H9 (cell line): ENCODE measurements at regions not wholly inside any gene's neighbourhood (a gene's known extent, or its start where the extent isn't known, plus 50 kb on each side); places are given as distances from the start of the nearest gene placed in this dataset.

Experiments
- DNase-seq: peaks from one replicate; pipeline ENCODE4 v3.0.0-alpha.2; 2017
- H2AFZ ChIP-seq: one replicate; pipeline ENCODE4 v1.6.1; 2013; ENCODE audit warnings: mild to moderate bottlenecking, low read length, control low read depth, moderate library complexity
- H2AK5ac ChIP-seq: 2 replicates; pipeline ENCODE4 v1.6.1; 2013; ENCODE audit warnings: low read length, control low read depth, mixed read lengths; ENCODE audit not compliant: insufficient read length
- H2BK120ac ChIP-seq: one replicate; pipeline ENCODE4 v1.6.1; 2013; ENCODE audit warnings: low read depth, mild to moderate bottlenecking, low read length, control low read depth, inconsistent platforms; ENCODE audit not compliant: poor library complexity, severe bottlenecking
- H2BK12ac ChIP-seq: 2 replicates; pipeline ENCODE4 v1.6.1; 2013; ENCODE audit warnings: low read length, control low read depth, mixed read lengths, low read depth; ENCODE audit not compliant: insufficient read length
- H2BK15ac ChIP-seq: 2 replicates; pipeline ENCODE4 v1.6.1; 2013; ENCODE audit warnings: low read depth, low read length, control low read depth
- H2BK20ac ChIP-seq: one replicate; pipeline ENCODE4 v1.6.1; 2013; ENCODE audit warnings: low read depth, mild to moderate bottlenecking, low read length, control low read depth, inconsistent platforms; ENCODE audit not compliant: poor library complexity, severe bottlenecking
- H2BK5ac ChIP-seq: 2 replicates; pipeline ENCODE4 v1.6.1; 2013; ENCODE audit warnings: low read length, control low read depth, mixed read lengths; ENCODE audit not compliant: insufficient read length
- H3K14ac ChIP-seq: 2 replicates; pipeline ENCODE4 v1.6.1; 2013; ENCODE audit warnings: low read length, control low read depth; ENCODE audit not compliant: insufficient read depth
- H3K18ac ChIP-seq: 2 replicates; pipeline ENCODE4 v1.6.1; 2013; ENCODE audit warnings: low read depth, mild to moderate bottlenecking, mixed read lengths, low read length, control low read depth; ENCODE audit not compliant: insufficient read length
- H3K23ac ChIP-seq: 2 replicates; pipeline ENCODE4 v1.6.1; 2013; ENCODE audit warnings: low read length, control low read depth, mixed read lengths, low read depth; ENCODE audit not compliant: insufficient read length
- H3K23me2 ChIP-seq: 2 replicates; pipeline ENCODE4 v1.6.1; 2013; ENCODE audit warnings: low read depth, mild to moderate bottlenecking, mixed read lengths, low read length, control low read depth; ENCODE audit not compliant: insufficient read length, poor library complexity, severe bottlenecking
- H3K27ac ChIP-seq: 2 replicates; pipeline ENCODE4 v1.5.1; 2013; ENCODE audit warnings: low read length, control low read depth, mixed read lengths, low read depth; ENCODE audit not compliant: insufficient read length
- H3K27me3 ChIP-seq: 2 replicates; pipeline ENCODE4 v1.6.1; 2013; ENCODE audit warnings: low read length, control low read depth, inconsistent platforms; ENCODE audit not compliant: insufficient read depth
- H3K4ac ChIP-seq: 2 replicates; pipeline ENCODE4 v1.6.1; 2013; ENCODE audit warnings: low read depth, mild to moderate bottlenecking, control low read depth, inconsistent platforms, low read length, moderate library complexity
- H3K4me1 ChIP-seq: 2 replicates; pipeline ENCODE4 v1.6.1; 2013; ENCODE audit warnings: low read length, control low read depth, inconsistent platforms; ENCODE audit not compliant: insufficient read depth
- H3K4me2 ChIP-seq: 2 replicates; pipeline ENCODE4 v1.6.1; 2013; ENCODE audit warnings: low read length, control low read depth, mixed read lengths; ENCODE audit not compliant: insufficient read length, insufficient read depth
- H3K56ac ChIP-seq: 2 replicates; pipeline ENCODE4 v1.6.1; 2013; ENCODE audit warnings: low read depth, mild to moderate bottlenecking, mixed read lengths, low read length, control low read depth; ENCODE audit not compliant: insufficient read length
- H3K79me1 ChIP-seq: 2 replicates; pipeline ENCODE4 v1.6.1; 2013; ENCODE audit warnings: low read depth, mild to moderate bottlenecking, moderate library complexity, low read length, control low read depth, inconsistent platforms; ENCODE audit not compliant: insufficient read depth, poor library complexity, severe bottlenecking
- H3K79me2 ChIP-seq: 2 replicates; pipeline ENCODE4 v1.6.1; 2013; ENCODE audit warnings: low read length, control low read depth, inconsistent platforms; ENCODE audit not compliant: insufficient read depth
- H3K9ac ChIP-seq: 2 replicates; pipeline ENCODE4 v1.6.1; 2013; ENCODE audit warnings: low read length, control low read depth, mixed read lengths; ENCODE audit not compliant: insufficient read length; ENCODE audit errors: extremely low read depth
- H3K9me3 ChIP-seq: one replicate; pipeline ENCODE4 v1.6.1; 2013; ENCODE audit warnings: low read depth, low read length, inconsistent platforms; ENCODE audit not compliant: control insufficient read depth
- H3T11ph ChIP-seq: one replicate; pipeline ENCODE4 v1.6.1; 2013; ENCODE audit warnings: mild to moderate bottlenecking, low read length, control low read depth, inconsistent platforms
- H4K20me1 ChIP-seq: one replicate; pipeline ENCODE4 v1.6.1; 2013; ENCODE audit not compliant: control insufficient read depth, insufficient read length, insufficient read depth
- H4K5ac ChIP-seq: 2 replicates; pipeline ENCODE4 v1.6.1; 2013; ENCODE audit warnings: low read depth, mild to moderate bottlenecking, mixed read lengths, low read length, control low read depth; ENCODE audit not compliant: insufficient read length
- H4K8ac ChIP-seq: replicated peaks from 2 replicates; pipeline ENCODE4 v1.6.1; 2013; ENCODE audit warnings: low read length, control low read depth, mixed read lengths, low read depth; ENCODE audit not compliant: insufficient read length
- H4K91ac ChIP-seq: 2 replicates; pipeline ENCODE4 v1.6.1; 2013; ENCODE audit warnings: low read depth, mild to moderate bottlenecking, moderate library complexity, mixed read lengths, low read length, control low read depth; ENCODE audit not compliant: insufficient read length
- H3K27ac Mint-ChIP-seq, 3 experiments: 2 replicates in 2 of 3; 3 replicates in 1 of 3; pipeline ENCODE4 v1.8.0; 2020 to 2021; ENCODE audit warnings: mixed read lengths in 3 of 3, mild to moderate bottlenecking in 1 of 3, moderate library complexity in 1 of 3
- H3K27me3 Mint-ChIP-seq: 2 replicates; pipeline ENCODE4 v1.8.0; 2021; ENCODE audit warnings: low read depth, mild to moderate bottlenecking, moderate library complexity, mixed read lengths
- H3K36me3 Mint-ChIP-seq, 3 experiments: 2 replicates in 2 of 3; 3 replicates in 1 of 3; pipeline ENCODE4 v1.8.0; 2020 to 2021; ENCODE audit warnings: low read depth in 3 of 3, mixed read lengths in 3 of 3; ENCODE audit not compliant: insufficient read depth in 1 of 3
- H3K4me1 Mint-ChIP-seq, 2 experiments: 2 replicates each; pipeline ENCODE4 v1.8.0; 2020; ENCODE audit warnings: mixed read lengths in 2 of 2
- H3K4me3 Mint-ChIP-seq, 2 experiments: 2 replicates in 1 of 2; 3 replicates in 1 of 2; pipeline ENCODE4 v1.8.0; 2020 to 2021; ENCODE audit warnings: mild to moderate bottlenecking in 2 of 2, mixed read lengths in 2 of 2, moderate library complexity in 1 of 2
- H3K9me3 Mint-ChIP-seq, 2 experiments: 2 replicates in 1 of 2; 3 replicates in 1 of 2; pipeline ENCODE4 v1.8.0; 2020; ENCODE audit warnings: mild to moderate bottlenecking in 2 of 2, mixed read lengths in 2 of 2, moderate library complexity in 1 of 2
- WGBS: extraction: QIAGEN DNeasy Blood & Tissue Kit; methylation state at CpG from one replicate; pipeline ENCODE4 v1.1.7; 2013; ENCODE audit warnings: missing lambda C conversion rate, low lambda C conversion rate, mixed read lengths; ENCODE audit not compliant: insufficient read length; ENCODE audit errors: extremely low coverage; 5-methylcytosine and 5-hydroxymethylcytosine counted together
- TF ChIP-seq, protein P1 (sequence below): fragments of 200-600 bp; sonication (generic); conservative IDR thresholded peaks from 3 replicates; pipeline ENCODE4 v1.8.0; 2021; ENCODE audit warnings: antibody characterized with exemption, mild to moderate bottlenecking

DNA sequence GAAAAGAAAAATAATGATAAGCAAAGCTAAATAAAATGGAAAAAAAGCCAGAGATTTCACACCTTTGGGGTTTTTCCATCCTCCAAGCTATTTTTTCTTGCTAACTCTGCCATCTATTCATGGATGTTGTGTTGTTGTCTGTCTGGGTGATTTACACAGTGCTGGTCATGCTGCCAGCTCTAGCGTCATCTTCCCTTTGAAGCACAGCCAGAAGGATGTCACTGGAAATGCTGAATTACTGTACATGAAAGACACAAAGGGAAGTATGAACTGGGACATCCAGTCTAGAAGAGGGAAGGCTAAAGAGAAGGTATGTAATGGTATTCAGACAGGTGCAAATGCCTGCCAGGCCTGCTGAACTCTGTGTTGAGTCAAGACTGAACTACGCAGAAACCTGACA is 241.9 kb upstream of the STXBP5 start:
- Histone ChIP-seq H2BK12ac (no peak overlapping the region), H2BK120ac (no peak overlapping the region), H2AK5ac (no peak overlapping the region), H3K9ac (no peak overlapping the region), H3K23ac (no peak overlapping the region), H3K79me1 (no peaks in the 10 kb centered on the region), H2BK15ac (no peak overlapping the region), H3K9me3 (peaks cover 21% of the 10 kb centered on the region), H3K27me3 (no peaks in the 10 kb centered on the region), H4K5ac (no peak overlapping the region), H2BK5ac (no peak overlapping the region), H4K8ac (no peak overlapping the region), H3K23me2 (no peaks in the 10 kb centered on the region), H2AFZ (no peak overlapping the region), H3T11ph (no peak overlapping the region), H3K4ac (no peak overlapping the region), H3K4me1 (no peaks in the 10 kb centered on the region), H3K14ac (no peak overlapping the region), H3K18ac (no peak overlapping the region), H4K20me1 (no peaks in the 10 kb centered on the region), H3K4me2 (no peak overlapping the region), H3K56ac (no peak overlapping the region), H3K79me2 (no peaks in the 10 kb centered on the region), H3K27ac (no peak overlapping the region), H4K91ac (no peak overlapping the region), H2BK20ac (no peak overlapping the region)
- H3K4me3 Mint-ChIP-seq: no peak overlapping the region
- no peak overlapping the region for H3K27ac Mint-ChIP-seq
- peaks cover 9 to 25% (median 24%) of the 10 kb centered on the region in 3 experiments for H3K36me3 Mint-ChIP-seq
- TF ChIP-seq, protein P1, sequence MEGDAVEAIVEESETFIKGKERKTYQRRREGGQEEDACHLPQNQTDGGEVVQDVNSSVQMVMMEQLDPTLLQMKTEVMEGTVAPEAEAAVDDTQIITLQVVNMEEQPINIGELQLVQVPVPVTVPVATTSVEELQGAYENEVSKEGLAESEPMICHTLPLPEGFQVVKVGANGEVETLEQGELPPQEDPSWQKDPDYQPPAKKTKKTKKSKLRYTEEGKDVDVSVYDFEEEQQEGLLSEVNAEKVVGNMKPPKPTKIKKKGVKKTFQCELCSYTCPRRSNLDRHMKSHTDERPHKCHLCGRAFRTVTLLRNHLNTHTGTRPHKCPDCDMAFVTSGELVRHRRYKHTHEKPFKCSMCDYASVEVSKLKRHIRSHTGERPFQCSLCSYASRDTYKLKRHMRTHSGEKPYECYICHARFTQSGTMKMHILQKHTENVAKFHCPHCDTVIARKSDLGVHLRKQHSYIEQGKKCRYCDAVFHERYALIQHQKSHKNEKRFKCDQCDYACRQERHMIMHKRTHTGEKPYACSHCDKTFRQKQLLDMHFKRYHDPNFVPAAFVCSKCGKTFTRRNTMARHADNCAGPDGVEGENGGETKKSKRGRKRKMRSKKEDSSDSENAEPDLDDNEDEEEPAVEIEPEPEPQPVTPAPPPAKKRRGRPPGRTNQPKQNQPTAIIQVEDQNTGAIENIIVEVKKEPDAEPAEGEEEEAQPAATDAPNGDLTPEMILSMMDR: no peak
- H3K27me3 Mint-ChIP-seq: no peaks in the 10 kb centered on the region
- DNase-seq: no peak
- no peaks in the 10 kb centered on the region for H3K4me1 Mint-ChIP-seq
- H3K9me3 Mint-ChIP-seq: peaks cover 27 to 31% of the 10 kb centered on the region in 2 experiments
- WGBS: no CpG with 5 or more reads among the region's 2 CpGs
